ENCODE measurements at regions not wholly inside any gene's neighbourhood (a gene's known extent, or its start where the extent isn't known, plus 50 kb on each side); places are given as distances from the start of the nearest gene placed in this dataset.

DNA sequence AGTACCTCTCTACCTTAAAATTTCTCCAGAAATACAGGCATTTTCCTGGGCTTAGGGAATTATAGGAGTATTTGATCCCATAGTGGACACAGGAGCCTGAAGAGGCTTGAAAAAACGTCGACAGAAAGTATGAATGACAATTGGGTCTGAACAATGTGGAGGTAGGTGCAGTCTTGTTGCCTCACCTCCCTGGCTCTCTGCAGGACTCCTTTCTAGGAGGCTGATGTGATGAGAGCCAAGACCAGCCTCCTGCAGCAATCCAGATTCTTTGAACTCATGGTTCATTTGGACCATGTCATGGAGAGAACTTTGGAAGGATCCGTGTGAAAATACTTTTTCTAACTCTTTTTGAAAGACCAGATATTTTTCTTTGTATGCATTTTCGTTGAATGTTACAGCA lies 50.5 kb upstream of the MTF2 start:
- DNase-seq (no peak), FAIRE-seq (no peak)
- 42 to 48% (median 43%) methylated on average over 4 of the region's 4 CpGs for WGBS, 3 donors
- Histone ChIP-seq H3K27ac (ENCODE audit: low read depth in 1 of 3, low read length in 2 of 3) (no peak overlapping the region), H3K27me3 (ENCODE audit: control insufficient read depth in 3 of 3, insufficient read depth in 3 of 3, low read length in 3 of 3) (peaks cover 0 to 6% (median 0%) of the 10 kb centered on the region in 3 donors), H3K36me3 (ENCODE audit: control insufficient read depth in 3 of 3, insufficient read depth in 2 of 3, low read depth in 1 of 3, low read length in 3 of 3) (no peaks in the 10 kb centered on the region), H3K4me1 (ENCODE audit: control insufficient read depth in 3 of 3, insufficient read depth in 2 of 3, low read depth in 1 of 3, low read length in 2 of 3) (no peaks in the 10 kb centered on the region), H3K4me3 (ENCODE audit: low read depth in 1 of 3, low read length in 3 of 3) (no peak overlapping the region), H3K9me3 (ENCODE audit: control insufficient read depth in 2 of 2, insufficient read depth in 1 of 2, low read depth in 1 of 2, low read length in 1 of 2) (no peaks in the 10 kb centered on the region)
